ENCODE measurements at regions not wholly inside any gene's neighbourhood (a gene's known extent, or its start where the extent isn't known, plus 50 kb on each side); places are given as distances from the start of the nearest gene placed in this dataset.

- DNase-seq (ENCODE audit: low read depth in 1 of 2, low spot score in 2 of 2): no peak
- TF ChIP-seq RAD21 (IDR thresholded peaks at IDR 0.05 in 1 of 2, conservative IDR thresholded peaks at IDR 0.05 in 1 of 2; ENCODE audit: low read depth in 2 of 2, low read length in 2 of 2): no peak
- TF ChIP-seq JUN (IDR thresholded peaks at IDR 0.05; ENCODE audit: low read depth, low read length): no peak
- no peak for TF ChIP-seq NANOG (IDR thresholded peaks at IDR 0.05; ENCODE audit: insufficient read depth, low read depth, low read length, poor library complexity, severe bottlenecking)
- TF ChIP-seq FOSL1 (IDR thresholded peaks at IDR 0.05; ENCODE audit: insufficient read depth, low read depth, low read length): no peak
- TF ChIP-seq RXRA (IDR thresholded peaks at IDR 0.05; ENCODE audit: insufficient read depth, low read depth, low read length): no peak
- TF ChIP-seq SP1 (IDR thresholded peaks at IDR 0.05; ENCODE audit: low read depth, low read length): no peak
- no peak for TF ChIP-seq SAP30 (IDR thresholded peaks at IDR 0.05; ENCODE audit: insufficient read depth, insufficient replicate concordance, low read length)
- no peak for TF ChIP-seq GABPA (IDR thresholded peaks at IDR 0.05; ENCODE audit: borderline replicate concordance, insufficient read depth, low read length)
- TF ChIP-seq EGR1 (IDR thresholded peaks at IDR 0.05; ENCODE audit: borderline replicate concordance, low read depth, low read length): no peak
- no peak for TF ChIP-seq MAFK (IDR thresholded peaks at IDR 0.05; ENCODE audit: low read depth, low read length)
- no peak for TF ChIP-seq TAF7 (optimal IDR thresholded peaks at IDR 0.05; ENCODE audit: borderline replicate concordance, low read depth, low read length)
Observed at GRCh38 chr4:13966231-13967195, 339.0 kb upstream of the BOD1L1 start.

More at GRCh38 chr4:13966231-13967195, 339.0 kb upstream of the BOD1L1 start:
- ChIA-PET CTCF (ENCODE audit: partially characterized antibody) (interaction anchor here (0.9 to 1.6 kb wide), 8 partner anchors 11 to 312 kb away, joined by 3 to 6 read pairs (median 4); no protein-coding TSS in a partner anchor), POLR2A (ENCODE audit: partially characterized antibody) (interaction anchor here (0.6 kb wide), 1 partner anchor 83 kb away, joined by 3 read pairs; no protein-coding TSS in a partner anchor)
- no peak overlapping the region for H2BK20ac ChIP-seq (ENCODE audit: low read length)
- no peaks in the 10 kb centered on the region for H3K27me3 ChIP-seq (replicated peaks in 1 of 4; ENCODE audit: control insufficient read depth in 3 of 4, extremely low read depth in 1 of 4, insufficient read depth in 3 of 4, low read length in 3 of 4)
- no peak overlapping the region for H2BK12ac ChIP-seq (ENCODE audit: low read depth, low read length)
- no peak overlapping the region for H4K5ac ChIP-seq (ENCODE audit: insufficient read length, low read depth, low read length)
- H4K8ac ChIP-seq (ENCODE audit: extremely low read depth, insufficient read depth, low read length): no peak overlapping the region
- no peaks in the 10 kb centered on the region for H3K36me3 ChIP-seq (ENCODE audit: control insufficient read depth in 2 of 4, insufficient read depth in 4 of 4, low read length in 3 of 4)
- no peak overlapping the region for H3K23ac ChIP-seq (ENCODE audit: insufficient read length)
- no peaks in the 10 kb centered on the region for H4K20me1 ChIP-seq (replicated peaks in 1 of 2; ENCODE audit: control insufficient read depth in 1 of 2, insufficient read depth in 2 of 2, low read length in 2 of 2)
- no peak overlapping the region for H2AK5ac ChIP-seq (ENCODE audit: low read depth, low read length)
- H4K91ac ChIP-seq (replicated peaks; ENCODE audit: insufficient read length, low read length): no peak overlapping the region
- H3K56ac ChIP-seq (replicated peaks; ENCODE audit: insufficient read length, low read depth, low read length): no peak overlapping the region
- no peaks in the 10 kb centered on the region for H3K9me3 ChIP-seq (ENCODE audit: insufficient read depth in 2 of 2, low read depth in 1 of 2, low read length in 1 of 2)
- H2BK5ac ChIP-seq (ENCODE audit: low read depth, low read length): no peak overlapping the region
- H3K4me2 ChIP-seq (ENCODE audit: insufficient read depth in 1 of 2, low read depth in 2 of 2, low read length in 2 of 2): no peak overlapping the region; a peak in 1 of 4 replicates
- no peak overlapping the region for H2BK120ac ChIP-seq (replicated peaks; ENCODE audit: low read depth, low read length)
- no peak for FAIRE-seq
- H3K4me1 ChIP-seq (replicated peaks in 1 of 4; ENCODE audit: control insufficient read depth in 3 of 4, insufficient read depth in 4 of 4, low read length in 3 of 4): peaks cover 0 to 2% (median under 1%) of the 10 kb centered on the region in 4 experiments; a peak in 2 of 7 replicates
- H2BK15ac ChIP-seq (ENCODE audit: low read length): no peak overlapping the region
- H3K23me2 ChIP-seq (ENCODE audit: low read depth, low read length): no peaks in the 10 kb centered on the region
- no peak overlapping the region for H3K18ac ChIP-seq (ENCODE audit: extremely low read depth, low read length)
- H3K79me2 ChIP-seq (ENCODE audit: control insufficient read depth in 1 of 2, insufficient read depth in 2 of 2, low read length in 2 of 2): no peaks in the 10 kb centered on the region
- H3K79me1 ChIP-seq (ENCODE audit: low read depth, low read length): no peaks in the 10 kb centered on the region
- no peak overlapping the region for H3K4ac ChIP-seq (replicated peaks; ENCODE audit: insufficient read length, low read depth, low read length)
- H3K9ac ChIP-seq (replicated peaks in 1 of 4; ENCODE audit: extremely low read depth in 1 of 4, low read depth in 3 of 4, low read length in 3 of 4): no peak overlapping the region
- no peak overlapping the region for H3K14ac ChIP-seq (ENCODE audit: insufficient read length)
- H3K4me3 ChIP-seq (ENCODE audit: extremely low read depth in 1 of 4, insufficient read depth in 2 of 4, low read depth in 3 of 4, low read length in 4 of 4): no peak overlapping the region
- no peak overlapping the region for H2AFZ ChIP-seq (ENCODE audit: low read length)
- H3K27ac ChIP-seq (ENCODE audit: low read depth, low read length): no peak overlapping the region
- 79% methylated on average over 8 of the region's 8 CpGs; no CpG with 5 or more reads in 1 of the 2 experiments for WGBS, 2 experiments (ENCODE audit: extremely low coverage in 1 of 2, insufficient coverage in 1 of 2, insufficient read length in 1 of 2, insufficient replicate concordance in 2 of 2, low coverage in 1 of 2, low lambda C conversion rate in 2 of 2, missing lambda C conversion rate in 1 of 2)

All from H1 (cell line).